Adrenal gland (tissue), 9 donors: ENCODE measurements at regions not wholly inside any gene's neighbourhood (a gene's known extent, or its start where the extent isn't known, plus 50 kb on each side); places are given as distances from the start of the nearest gene placed in this dataset.
A peak's percentile ranks its signal among the peaks of the same experiment; 100 is the strongest.

Experiments used
- DNase-seq, 7 donors: peaks; one replicate each; pipeline ENCODE4 v3.0.0-alpha.2; 2019 to 2020
- H3K27ac ChIP-seq, 5 donors: fragments of 200-600 bp; sonication (generic) in 4 of 5; 1 replicate in 3 of 5; 2 replicates in 2 of 5; pipeline versions ENCODE4 v1.5.1 to v1.8.0; 2016 to 2020; ENCODE audit warnings: mild to moderate bottlenecking in 1 of 5
- H3K27me3 ChIP-seq: fragments of 200-600 bp; 2 replicates; pipeline ENCODE4 v1.8.0; 2021
- H3K36me3 ChIP-seq, 2 donors: fragments of 200-600 bp; replicated peaks in 1 of 2; 1 replicate in 1 of 2; 2 replicates in 1 of 2; pipeline versions ENCODE4 v1.5.1 to v1.8.0; 2018 to 2022
- H3K4me1 ChIP-seq, 2 donors: fragments of 200-600 bp; replicated peaks in 1 of 2; 1 replicate in 1 of 2; 2 replicates in 1 of 2; pipeline versions ENCODE4 v1.5.1 to v1.8.0; 2018 to 2021
- H3K4me3 ChIP-seq, 4 donors: fragments of 200-600 bp; sonication (generic) in 3 of 4; one replicate each; pipeline ENCODE4 v1.5.1; 2016 to 2018
- H3K9me3 ChIP-seq, 3 donors: fragments of 200-600 bp; sonication (generic) in 1 of 3; replicated peaks in 1 of 3; 1 replicate in 2 of 3; 2 replicates in 1 of 3; pipeline versions ENCODE4 v1.5.1 to v1.8.0; 2016 to 2021
- CTCF ChIP-seq, 6 experiments: fragments of 450-650 bp in 4 of 6; fragments of 200-600 bp in 2 of 6; sonication (generic) in 1 of 6; IDR thresholded peaks; 1 replicate in 5 of 6; 2 replicates in 1 of 6; pipeline versions ENCODE4 v1.5.1 to v1.8.0; 2016 to 2021; ENCODE audit warnings: antibody characterized with exemption in 6 of 6, mild to moderate bottlenecking in 2 of 6, moderate library complexity in 1 of 6
- POLR2A ChIP-seq, 2 donors: fragments of 450-650 bp; IDR thresholded peaks; one replicate each; pipeline ENCODE4 v1.6.1; 2017; ENCODE audit warnings: antibody characterized with exemption in 2 of 2, mild to moderate bottlenecking in 2 of 2, moderate library complexity in 1 of 2
- WGBS, 4 donors: extraction: QIAGEN DNeasy Blood & Tissue Kit in 2 of 4; methylation state at CpG; one replicate each; pipeline versions ENCODE4 v1.1.5 to v1.1.7; 2013 to 2017; 5-methylcytosine and 5-hydroxymethylcytosine counted together
- intact Hi-C, 2 donors: fragments of 100-400 bp; cut with DNase I; formaldehyde crosslinking; loops; one replicate each; pipeline versions ENCODE4 v1.14.1 to v1.15.0; 2022 to 2023
- donor health status: healthy with polysubstance abuse.
- donor health status: Bipolar disorder and iron deficiency.
- donor health status: DM: yes; HTN: yes; CAD: no.
- donor health status: DM: no; HTN: no; CAD: no.
- donor health status: DM: no; HTN: no; CAD: no.

GRCh38 chrX:39117101-39117500 is 315.8 kb downstream of the MID1IP1 start:
- Histone ChIP-seq H3K9me3 (no peaks in the 10 kb centered on the region), H3K4me3 (no peak overlapping the region), H3K4me1 (no peaks in the 10 kb centered on the region), H3K27me3 (peaks cover 17% of the 10 kb centered on the region), H3K27ac (no peak overlapping the region), H3K36me3 (no peaks in the 10 kb centered on the region)
- no peak for DNase-seq
- intact Hi-C loops: no loop called here
- 50 to 71% (median 59%) methylated on average over 2 of the region's 2 CpGs for WGBS, 4 donors
- TF ChIP-seq POLR2A (IDR thresholded peaks at IDR 0.05): no peak
- TF ChIP-seq CTCF (IDR thresholded peaks at IDR 0.05): no peak

- TF ChIP-seq POLR2A (IDR thresholded peaks at IDR 0.05) (no peak), CTCF (IDR thresholded peaks at IDR 0.05) (no peak)
- Histone ChIP-seq H3K36me3 (no peaks in the 10 kb centered on the region), H3K4me1 (no peaks in the 10 kb centered on the region), H3K27me3 (peaks cover 21% of the 10 kb centered on the region), H3K27ac (no peak overlapping the region), H3K4me3 (no peak overlapping the region), H3K9me3 (no peaks in the 10 kb centered on the region)
- DNase-seq: no peak
- 77 to 88% (median 86%) methylated on average over 1 of the region's 1 CpG for WGBS, 4 donors
- intact Hi-C loops: no loop called here
These were observed 320.6 kb downstream of the MID1IP1 start for GRCh38 chrX:39121903-39122302.

- Histone ChIP-seq H3K9me3 (no peaks in the 10 kb centered on the region), H3K4me1 (no peaks in the 10 kb centered on the region), H3K27ac (no peak overlapping the region), H3K4me3 (no peak overlapping the region), H3K27me3 (peaks cover 12% of the 10 kb centered on the region), H3K36me3 (no peaks in the 10 kb centered on the region)
- TF ChIP-seq CTCF (IDR thresholded peaks at IDR 0.05): no peak
- no peak for TF ChIP-seq POLR2A (IDR thresholded peaks at IDR 0.05)
- intact Hi-C loops: no loop called here
- peak in 1 of 7 donors; percentile 4 for DNase-seq
- 56 to 89% (median 68%) methylated on average over 1 of the region's 1 CpG for WGBS, 4 donors
These were observed 324.6 kb downstream of the MID1IP1 start for GRCh38 chrX:39125834-39126233.

- peaks cover 19% of the 10 kb centered on the region for H3K27me3 ChIP-seq
- intact Hi-C loops: no loop called here
- H3K4me3 ChIP-seq: no peak overlapping the region
- no peak overlapping the region for H3K27ac ChIP-seq
- H3K4me1 ChIP-seq: no peaks in the 10 kb centered on the region
- TF ChIP-seq CTCF (IDR thresholded peaks at IDR 0.05) (no peak), POLR2A (IDR thresholded peaks at IDR 0.05) (no peak)
- WGBS, 4 donors: 43 to 91% (median 62%) methylated on average over 1 to 2 of the region's 2 CpGs
- no peaks in the 10 kb centered on the region for H3K36me3 ChIP-seq
- DNase-seq: no peak
- H3K9me3 ChIP-seq: no peaks in the 10 kb centered on the region
These were observed 332.7 kb downstream of the MID1IP1 start for GRCh38 chrX:39133971-39134370.
